OCI-LY1 (cell line): ENCODE measurements at regions not wholly inside any gene's neighbourhood (a gene's known extent, or its start where the extent isn't known, plus 50 kb on each side); places are given as distances from the start of the nearest gene placed in this dataset.

Source experiments
- H2AFZ ChIP-seq: fragments of 200-600 bp; sonication (generic), shearing (Covaris generic); 2 replicates; pipeline ENCODE4 v1.6.0; 2014; ENCODE audit warnings: antibody characterized with exemption, mild to moderate bottlenecking, low read length
- H3F3A ChIP-seq: fragments of 200-600 bp; sonication (generic), shearing (Covaris generic); 2 replicates; pipeline ENCODE4 v1.6.0; 2014; ENCODE audit warnings: mild to moderate bottlenecking, antibody characterized with exemption, low read length, moderate library complexity; ENCODE audit not compliant: insufficient read depth
- H3K27ac ChIP-seq: fragments of 200-600 bp; sonication (generic); 2 replicates; pipeline ENCODE4 v1.5.1; 2014; ENCODE audit warnings: low read length, mixed run types, mild to moderate bottlenecking, low read depth; ENCODE audit not compliant: poor library complexity, severe bottlenecking
- H3K27me3 ChIP-seq: fragments of 200-600 bp; sonication (generic); 2 replicates; pipeline ENCODE4 v1.6.0; 2014; ENCODE audit warnings: antibody characterized with exemption, mild to moderate bottlenecking, low read length, moderate library complexity; ENCODE audit not compliant: insufficient read depth
- H3K36me3 ChIP-seq: fragments of 200-600 bp; sonication (generic); 2 replicates; pipeline ENCODE4 v1.6.1; 2014; ENCODE audit warnings: mild to moderate bottlenecking, antibody characterized with exemption, low read length, moderate library complexity, mixed read lengths; ENCODE audit not compliant: insufficient read depth
- H3K4me1 ChIP-seq: fragments of 200-600 bp; sonication (generic); 2 replicates; pipeline ENCODE4 v1.5.1; 2014; ENCODE audit warnings: mild to moderate bottlenecking, low read length, moderate library complexity; ENCODE audit not compliant: insufficient read depth, severe bottlenecking
- H3K4me2 ChIP-seq: fragments of 200-600 bp; sonication (generic), shearing (Covaris generic); 2 replicates; pipeline ENCODE4 v1.6.1; 2014; ENCODE audit warnings: low read length
- H3K4me3 ChIP-seq: fragments of 200-600 bp; sonication (generic); 2 replicates; pipeline ENCODE4 v1.5.1; 2014; ENCODE audit warnings: low read length, low read depth, mild to moderate bottlenecking, mixed read lengths; ENCODE audit not compliant: poor library complexity, severe bottlenecking
- H3K79me2 ChIP-seq: fragments of 200-600 bp; shearing (Covaris generic); 2 replicates; pipeline ENCODE4 v1.6.1; 2016; ENCODE audit warnings: mixed run types, low read length, mixed read lengths; ENCODE audit not compliant: insufficient read depth
- H3K9ac ChIP-seq: fragments of 200-600 bp; sonication (generic), shearing (Covaris generic); 2 replicates; pipeline ENCODE4 v1.6.1; 2014; ENCODE audit warnings: mild to moderate bottlenecking, low read length, mixed read lengths
- H3K9me2 ChIP-seq: fragments of 200-600 bp; sonication (generic), shearing (Covaris generic); 2 replicates; pipeline ENCODE4 v1.6.1; 2014; ENCODE audit warnings: low read depth, mild to moderate bottlenecking, low read length, mixed read lengths
- H3K9me3 ChIP-seq: fragments of 200-600 bp; shearing (Covaris generic); 2 replicates; pipeline ENCODE4 v1.6.1; 2014; ENCODE audit warnings: low read length, mixed read lengths
- H4K20me1 ChIP-seq: fragments of 200-600 bp; sonication (generic), shearing (Covaris generic); 2 replicates; pipeline ENCODE4 v1.6.0; 2016; ENCODE audit warnings: mild to moderate bottlenecking, low read length; ENCODE audit not compliant: insufficient read depth
- CTCF ChIP-seq: fragments of 200-600 bp; sonication (generic), shearing (Covaris generic); IDR thresholded peaks from 2 replicates; pipeline ENCODE4 v1.5.1; 2017; ENCODE audit warnings: mild to moderate bottlenecking, antibody characterized with exemption, low read length, moderate library complexity, mixed read lengths
- EZH2 ChIP-seq: fragments of 200-600 bp; sonication (generic), shearing (Covaris generic); IDR thresholded peaks from 2 replicates; pipeline ENCODE4 v1.8.0; 2017; ENCODE audit warnings: borderline replicate concordance, mixed run types, mild to moderate bottlenecking, antibody characterized with exemption, low read length, moderate library complexity, mixed read lengths

DNA sequence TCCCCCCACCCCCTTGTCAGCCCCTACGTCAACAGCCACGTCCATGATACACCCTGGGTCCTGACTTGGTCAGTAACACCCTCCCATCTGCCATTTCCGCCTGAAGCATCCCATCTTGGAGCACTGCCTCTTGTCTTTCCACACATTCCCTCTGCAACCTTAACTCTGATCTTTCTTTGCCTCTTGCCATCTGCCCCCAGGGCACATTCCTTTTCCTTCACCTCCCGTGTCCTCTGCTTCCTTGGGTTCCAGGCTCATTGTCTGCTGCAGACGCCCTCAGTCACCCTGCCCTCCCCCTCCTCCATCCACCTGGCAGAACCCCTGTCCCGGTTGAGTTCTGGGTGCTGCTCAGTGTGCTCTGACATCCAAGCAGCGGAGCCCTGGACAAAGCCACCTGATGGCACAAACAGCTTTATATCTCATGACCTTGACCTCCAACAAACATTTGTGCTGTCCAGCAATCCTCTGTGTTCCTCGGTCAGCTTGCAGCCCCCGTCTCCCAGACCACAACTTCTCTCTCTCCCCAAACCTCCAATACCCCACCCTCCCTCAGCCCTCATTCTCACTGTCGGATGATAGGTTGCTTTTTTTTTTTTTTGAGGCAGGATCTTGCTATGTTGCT, 97.7 kb upstream of the IER5L start:
- Histone ChIP-seq H3K79me2 (no peaks in the 10 kb centered on the region), H3K4me1 (peaks cover 22% of the 10 kb centered on the region), H2AFZ (no peak overlapping the region), H3K9me3 (no peaks in the 10 kb centered on the region), H3K9me2 (no peaks in the 10 kb centered on the region), H3K4me3 (no peak overlapping the region), H4K20me1 (no peaks in the 10 kb centered on the region), H3K27ac (no peak overlapping the region), H3F3A (no peaks in the 10 kb centered on the region), H3K4me2 (no peak overlapping the region), H3K9ac (no peak overlapping the region), H3K36me3 (no peaks in the 10 kb centered on the region; the same call in 1 of the 2 replicates), H3K27me3 (peaks cover 23% of the 10 kb centered on the region)
- no peak for TF ChIP-seq EZH2

GRCh38 chr9:129273941-129274684, 96.1 kb upstream of the IER5L start:
- H3K27ac ChIP-seq: no peak overlapping the region
- H3K9ac ChIP-seq: no peak overlapping the region
- no peaks in the 10 kb centered on the region for H4K20me1 ChIP-seq
- TF ChIP-seq CTCF: no peak
- no peak for TF ChIP-seq EZH2
- peaks cover 23% of the 10 kb centered on the region for H3K27me3 ChIP-seq
- H3K9me2 ChIP-seq: no peaks in the 10 kb centered on the region
- H3K4me2 ChIP-seq: no peak overlapping the region
- no peaks in the 10 kb centered on the region for H3K79me2 ChIP-seq
- no peaks in the 10 kb centered on the region; the same call in 1 of the 2 replicates for H3K36me3 ChIP-seq
- H3K4me3 ChIP-seq: no peak overlapping the region
- H3K4me1 ChIP-seq: peaks cover 31% of the 10 kb centered on the region
- H2AFZ ChIP-seq: no peak overlapping the region
- H3K9me3 ChIP-seq: no peaks in the 10 kb centered on the region
- no peaks in the 10 kb centered on the region for H3F3A ChIP-seq

GRCh38 chr9:129273136-129273895, 95.3 kb upstream of the IER5L start:
- Histone ChIP-seq H3K36me3 (no peaks in the 10 kb centered on the region; the same call in 1 of the 2 replicates), H3K4me3 (no peak overlapping the region), H3K9me3 (no peaks in the 10 kb centered on the region), H3K9me2 (no peaks in the 10 kb centered on the region), H3K4me2 (no peak overlapping the region), H3K27me3 (peaks cover 23% of the 10 kb centered on the region), H3K4me1 (peaks cover 23% of the 10 kb centered on the region), H4K20me1 (no peaks in the 10 kb centered on the region), H3K9ac (no peak overlapping the region), H3F3A (no peaks in the 10 kb centered on the region), H3K79me2 (no peaks in the 10 kb centered on the region), H3K27ac (no peak overlapping the region), H2AFZ (no peak overlapping the region)
- TF ChIP-seq EZH2: no peak
- TF ChIP-seq CTCF: no peak
